ENCODE measurements at regions not wholly inside any gene's neighbourhood (a gene's known extent, or its start where the extent isn't known, plus 50 kb on each side); places are given as distances from the start of the nearest gene placed in this dataset.

- TF ChIP-seq RAD21 (conservative IDR thresholded peaks at IDR 0.05 in 1 of 2, IDR thresholded peaks at IDR 0.05 in 1 of 2) (no peak), CTCF (IDR thresholded peaks at IDR 0.05) (no peak)
Observed at GRCh38 chr7:124429923-124430322, 335.7 kb downstream of the GPR37 start.

Measured in A549 (cell line).